Stimulated activated naive CD8-positive, alpha-beta T cell treated with anti-CD3 and anti-CD28 coated beads, Interleukin-15, Interleukin-2, amounts not matched to agents 100 U/mL and 50 U/mL, for 24 hours (primary cell): ENCODE measurements at regions not wholly inside any gene's neighbourhood (a gene's known extent, or its start where the extent isn't known, plus 50 kb on each side); places are given as distances from the start of the nearest gene placed in this dataset.

Source experiments
- ATAC-seq: fragments of 150-1000 bp; cut with Tn5 transposase; one replicate; pipeline ENCODE4 v1.10.0; 2021
- DNase-seq: peaks from one replicate; pipeline ENCODE4 v3.0.0; 2021

DNA sequence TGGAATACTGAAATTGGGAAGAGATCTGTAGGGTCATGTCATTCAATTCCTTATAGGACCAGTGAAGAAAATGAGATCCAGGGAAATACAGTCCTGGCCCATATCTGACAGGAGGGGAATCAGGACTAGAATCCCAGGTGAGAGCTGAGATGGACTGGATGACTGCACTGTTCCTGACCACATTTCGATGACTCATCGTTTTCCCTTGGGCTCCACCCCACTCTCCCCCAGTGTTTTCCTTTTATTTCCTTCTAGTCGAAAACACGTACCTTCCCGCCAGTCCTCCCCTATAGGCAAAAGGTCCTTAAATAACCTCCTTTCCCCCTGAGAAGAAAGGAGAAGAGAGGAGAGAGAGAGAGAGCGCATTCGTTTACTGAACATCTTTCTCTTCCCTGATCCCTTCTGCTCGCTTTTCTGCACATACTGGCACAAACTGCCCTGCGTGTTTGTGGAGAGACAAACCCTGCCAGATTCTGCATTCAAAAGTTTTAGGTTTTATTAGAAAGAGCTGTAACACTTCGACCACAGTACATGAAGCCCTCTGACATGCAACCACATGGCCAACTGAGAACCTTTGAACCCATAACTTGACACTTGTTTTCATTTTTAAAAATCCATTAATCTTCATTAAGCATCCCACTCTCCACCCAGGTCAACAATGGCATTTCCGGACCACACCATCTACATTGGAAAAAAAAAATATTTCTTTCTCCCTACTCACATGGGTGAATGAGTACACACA is 565.7 kb downstream of the METTL15 start:
- no peak for DNase-seq
- no peak for ATAC-seq

- DNase-seq (no peak), ATAC-seq (no peak)
Measured at GRCh38 chr11:28671274-28671673, 563.1 kb downstream of the METTL15 start.

GRCh38 chr11:28666632-28667031 is 558.4 kb downstream of the METTL15 start:
- DNase-seq, result no peak
- ATAC-seq, result no peak

GRCh38 chr11:28659716-28660348 is 551.6 kb downstream of the METTL15 start:
- DNase-seq (no peak), ATAC-seq (no peak)

GRCh38 chr11:28657378-28658030 is 549.3 kb downstream of the METTL15 start:
- no peak for ATAC-seq
- DNase-seq, result no peak

DNA sequence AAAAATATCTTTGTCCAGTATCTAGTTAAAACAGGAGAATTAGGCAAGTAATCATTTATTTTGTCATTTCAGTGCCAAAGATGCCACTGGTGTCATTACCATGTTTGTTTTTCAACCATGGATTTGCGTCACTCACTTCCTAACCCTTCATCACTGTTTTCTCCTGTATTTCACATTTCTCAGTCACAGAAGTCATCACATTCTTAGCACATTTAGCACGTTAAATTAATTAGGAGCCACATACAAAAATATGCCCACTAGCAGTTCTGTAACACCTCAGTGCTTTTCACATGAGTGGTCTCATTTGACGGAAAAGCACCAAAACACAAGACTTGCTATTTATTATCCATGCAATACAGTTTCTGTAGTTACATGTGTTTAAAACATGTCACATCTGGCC is 546.0 kb downstream of the METTL15 start:
- ATAC-seq (no peak), DNase-seq (no peak)

GRCh38 chr11:28649922-28650321 is 541.7 kb downstream of the METTL15 start:
- DNase-seq (no peak), ATAC-seq (no peak)

- no peak for ATAC-seq
- no peak for DNase-seq
Measured at GRCh38 chr11:28636566-28636965, 528.4 kb downstream of the METTL15 start.

- no peak for DNase-seq
- ATAC-seq, result no peak
Measured at GRCh38 chr11:28636033-28636432, 527.8 kb downstream of the METTL15 start.

DNA sequence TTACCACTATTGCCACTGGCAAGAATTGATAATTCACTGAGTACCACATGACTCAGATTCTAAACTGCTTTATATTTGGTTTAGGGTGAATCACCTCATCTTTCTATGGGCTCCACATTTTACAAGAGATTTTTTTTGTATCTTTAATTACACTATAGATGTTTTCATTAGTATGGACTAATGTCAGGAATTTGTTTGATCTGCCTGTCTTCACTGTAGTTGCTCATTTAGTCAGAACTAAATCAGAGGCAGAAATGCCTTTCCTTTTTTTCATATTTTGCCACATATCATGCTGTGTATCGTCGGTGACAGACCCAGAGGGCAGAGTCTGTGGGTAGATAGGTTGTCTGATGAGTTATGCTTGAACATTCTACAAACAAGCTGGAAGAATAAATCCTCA is 524.1 kb downstream of the METTL15 start:
- DNase-seq (no peak), ATAC-seq (no peak)

DNA sequence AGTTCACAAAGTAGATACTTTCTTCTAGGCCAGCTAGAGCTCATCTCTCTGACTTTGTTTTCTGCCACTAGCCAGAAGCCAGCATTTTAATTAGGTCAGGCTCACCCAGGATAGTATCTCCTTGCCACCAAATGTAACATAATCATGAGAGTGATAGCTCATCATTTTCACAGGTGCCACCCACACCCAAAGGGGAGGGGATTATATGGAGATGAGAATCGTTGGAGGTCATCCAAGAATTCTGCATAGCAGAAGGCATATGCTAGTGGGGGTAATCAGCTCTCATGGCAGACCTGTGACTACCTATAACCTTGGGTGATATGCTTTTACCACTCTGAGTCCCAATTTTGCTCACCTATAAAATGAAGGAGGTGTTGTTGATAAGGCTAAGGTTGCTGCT is 523.0 kb downstream of the METTL15 start:
- no peak for DNase-seq
- no peak for ATAC-seq

DNA sequence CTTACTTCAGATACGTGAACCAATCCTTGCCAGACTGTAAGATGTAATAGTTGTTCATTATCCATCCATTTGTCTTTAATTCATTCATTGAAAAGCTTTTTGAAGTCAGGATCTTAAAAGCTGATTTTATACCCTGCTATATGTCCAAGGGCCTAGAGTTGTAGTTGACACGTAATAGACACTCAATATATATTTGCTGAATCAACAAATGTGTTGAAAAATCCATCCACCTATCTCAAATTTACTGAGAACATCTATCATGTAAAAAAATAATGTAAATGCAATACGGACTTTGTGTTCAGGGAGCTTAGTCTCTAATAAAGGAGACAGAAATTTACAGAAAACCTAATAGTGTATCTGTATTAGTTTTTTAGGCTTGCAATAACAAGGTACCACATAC is 521.0 kb downstream of the METTL15 start:
- ATAC-seq, result no peak
- no peak for DNase-seq

DNA sequence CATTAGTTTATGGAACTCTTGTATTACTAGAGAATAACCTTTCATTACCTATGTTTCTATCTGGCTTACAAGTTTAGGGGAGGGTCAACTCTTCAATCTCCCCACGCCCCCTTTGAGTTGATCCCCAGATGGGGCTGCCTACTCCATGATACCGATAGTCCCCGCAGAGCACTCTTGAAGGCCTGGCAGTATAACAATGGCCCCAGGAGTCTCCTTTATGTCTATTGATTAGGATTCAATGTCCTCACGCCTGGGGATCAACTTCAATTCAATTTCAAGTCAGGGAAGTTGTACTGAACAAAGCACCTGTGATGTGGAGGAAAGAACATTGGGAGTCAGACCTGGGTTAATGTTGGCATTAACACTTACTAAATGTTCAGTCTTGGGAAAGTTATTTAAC is 520.2 kb downstream of the METTL15 start:
- DNase-seq (no peak), ATAC-seq (no peak)

GRCh38 chr11:28627690-28628255 is 519.6 kb downstream of the METTL15 start:
- no peak for DNase-seq
- ATAC-seq, result no peak

DNA sequence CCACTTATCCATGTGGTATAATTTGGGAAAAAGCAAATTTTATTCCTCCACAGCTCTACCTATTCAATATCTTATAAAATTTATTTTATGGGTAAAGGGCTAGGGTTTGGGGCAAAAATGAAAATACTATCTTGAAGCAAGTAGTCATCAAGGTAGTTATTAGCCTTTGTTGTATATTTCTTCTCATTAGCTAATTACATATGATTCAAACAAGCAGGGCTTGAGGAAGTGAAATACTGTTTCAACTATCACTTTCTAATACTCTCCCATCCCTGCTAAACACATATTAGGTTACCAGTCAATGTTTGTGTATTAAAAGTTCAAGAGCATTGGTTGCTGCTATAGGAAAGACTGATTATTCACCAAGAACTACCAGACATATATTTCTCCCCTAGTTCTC is 517.3 kb downstream of the METTL15 start:
- ATAC-seq, result no peak
- no peak for DNase-seq

- no peak for DNase-seq
- no peak for ATAC-seq
Measured at GRCh38 chr11:28621753-28622152, 513.6 kb downstream of the METTL15 start.

- ATAC-seq, result no peak
- no peak for DNase-seq
Measured at GRCh38 chr11:28619846-28620540, 511.8 kb downstream of the METTL15 start.

GRCh38 chr11:28618416-28618815 is 510.2 kb downstream of the METTL15 start:
- ATAC-seq (no peak), DNase-seq (no peak)

DNA sequence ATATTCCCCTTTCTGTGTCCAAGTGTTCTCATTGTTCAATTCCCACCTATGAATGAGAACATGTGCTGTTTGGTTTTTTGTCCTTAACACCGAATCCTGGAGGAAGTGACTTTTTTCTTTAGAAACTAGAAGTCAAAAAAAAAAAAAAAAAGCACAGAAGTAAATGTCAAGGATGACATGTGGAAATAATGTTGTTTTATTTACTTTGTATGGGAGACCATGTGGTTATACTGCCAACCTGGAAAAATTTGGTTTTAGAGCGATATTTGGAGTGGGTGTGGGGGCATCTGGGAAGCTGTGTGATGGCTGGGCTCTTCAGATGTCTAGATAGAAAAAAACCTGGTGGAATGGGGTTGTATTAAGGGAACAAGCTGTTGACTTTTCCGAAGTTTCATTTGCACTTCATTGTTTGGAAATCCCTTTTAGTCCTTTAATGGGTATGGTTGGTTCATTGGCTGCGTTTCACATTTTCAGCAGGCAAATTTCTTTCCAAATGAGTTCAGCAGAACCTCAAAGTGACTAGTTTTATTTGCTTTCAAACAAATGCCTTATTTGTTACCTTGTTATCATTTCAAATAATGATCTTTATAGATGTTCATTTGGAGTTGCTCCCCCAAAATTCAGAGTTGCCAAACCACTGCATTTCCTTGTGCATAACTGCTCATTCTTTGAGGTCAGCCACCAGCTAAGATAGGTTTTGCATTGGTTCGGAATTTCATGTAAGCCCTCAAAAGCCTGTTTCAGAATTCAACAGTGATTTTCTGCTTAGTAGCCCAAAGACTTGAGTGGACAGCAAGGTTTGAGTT is 508.2 kb downstream of the METTL15 start:
- DNase-seq, result no peak
- no peak for ATAC-seq

- ATAC-seq, result no peak
- no peak for DNase-seq
Measured at GRCh38 chr11:28615542-28615941, 507.4 kb downstream of the METTL15 start.

- ATAC-seq (no peak), DNase-seq (no peak)
Measured at GRCh38 chr11:28606930-28607329, 498.7 kb downstream of the METTL15 start.

GRCh38 chr11:28599656-28600055 is 491.5 kb downstream of the METTL15 start:
- DNase-seq (no peak), ATAC-seq (no peak)
